IMR-90 (cell line): ENCODE measurements at regions not wholly inside any gene's neighbourhood (a gene's known extent, or its start where the extent isn't known, plus 50 kb on each side); places are given as distances from the start of the nearest gene placed in this dataset.

Experiments used
- ATAC-seq: fragments of 200-7000 bp; cut with Tn5 transposase; 2 replicates; pipeline ENCODE4 v1.9.1; 2020; ENCODE audit warnings: low read depth, mild to moderate bottlenecking, moderate library complexity
- BruUV-seq: library from RNA; stranded (reverse); fragments of 400-500 nt; replicated peaks from 2 replicates; lab custom pipeline; 2021; lab: Mats Ljungman, UMichigan
- CTCF ChIA-PET: fragments of 300-600 bp; formaldehyde crosslinking; extraction: SDS; loops from one replicate; lab custom pipeline; 2021; ENCODE audit warnings: antibody characterized with exemption; lab: Yijun Ruan, JAX
- POLR2A ChIA-PET: fragments of 300-600 bp; sonication (Branson Sonifier 250); formaldehyde crosslinking; loops from one replicate; lab custom pipeline; 2022; ENCODE audit warnings: antibody characterized with exemption; ENCODE audit not compliant: unreplicated experiment; lab: Charles Lee
- DNase-seq: peaks from one replicate; pipeline ENCODE4 v3.0.0; 2013
- H2AFZ ChIP-seq: replicated peaks from 2 replicates; pipeline ENCODE3; 2013; ENCODE audit warnings: low read length, mild to moderate bottlenecking; ENCODE audit not compliant: poor library complexity
- H2AK5ac ChIP-seq: 2 replicates; pipeline ENCODE4 v1.6.1; 2013; ENCODE audit warnings: low read depth, low read length, inconsistent platforms
- H2AK9ac ChIP-seq: replicated peaks from 2 replicates; pipeline ENCODE3; 2013; ENCODE audit warnings: mild to moderate bottlenecking, low read depth, low read length, moderate library complexity; ENCODE audit not compliant: poor library complexity
- H2BK120ac ChIP-seq: 2 replicates; pipeline ENCODE4 v1.6.1; 2013; ENCODE audit warnings: low read depth, low read length, inconsistent platforms
- H2BK15ac ChIP-seq: 3 replicates; pipeline ENCODE4 v1.6.1; 2013; ENCODE audit warnings: low read depth, low read length, inconsistent platforms
- H2BK20ac ChIP-seq: 2 replicates; pipeline ENCODE4 v1.6.1; 2013; ENCODE audit warnings: low read depth, mild to moderate bottlenecking, inconsistent platforms, low read length, moderate library complexity
- H2BK5ac ChIP-seq: 2 replicates; pipeline ENCODE4 v1.6.1; 2013; ENCODE audit warnings: mild to moderate bottlenecking, low read depth, low read length, inconsistent platforms; ENCODE audit not compliant: poor library complexity, severe bottlenecking
- H3K14ac ChIP-seq: replicated peaks from 2 replicates; pipeline ENCODE4 v1.6.1; 2013; ENCODE audit warnings: low read depth, low read length, inconsistent platforms
- H3K18ac ChIP-seq: 2 replicates; pipeline ENCODE4 v1.6.1; 2013; ENCODE audit warnings: low read depth, low read length, control low read depth
- H3K23ac ChIP-seq: 2 replicates; pipeline ENCODE4 v1.6.1; 2013; ENCODE audit warnings: low read depth, low read length, inconsistent platforms
- H3K27ac ChIP-seq: 2 replicates; pipeline ENCODE4 v1.5.1; 2013; ENCODE audit warnings: mild to moderate bottlenecking, control low read depth, low read length; ENCODE audit not compliant: insufficient read depth
- H3K27me3 ChIP-seq: 2 replicates; pipeline ENCODE4 v1.6.1; 2013; ENCODE audit warnings: low read length; ENCODE audit not compliant: control insufficient read depth, insufficient read depth
- H3K36me3 ChIP-seq: 2 replicates; pipeline ENCODE4 v1.6.1; 2013; ENCODE audit warnings: low read length, mixed read lengths; ENCODE audit not compliant: control insufficient read depth, insufficient read depth
- H3K4ac ChIP-seq: 2 replicates; pipeline ENCODE4 v1.6.1; 2013; ENCODE audit warnings: low read depth, low read length, inconsistent platforms
- H3K4me1 ChIP-seq: 2 replicates; pipeline ENCODE4 v1.6.1; 2013; ENCODE audit warnings: low read length, mixed read lengths; ENCODE audit not compliant: control insufficient read depth, insufficient read depth
- H3K4me2 ChIP-seq: 2 replicates; pipeline ENCODE4 v1.6.1; 2013; ENCODE audit warnings: low read depth, mild to moderate bottlenecking, control low read depth, low read length, moderate library complexity
- H3K4me3 ChIP-seq: 2 replicates; pipeline ENCODE4 v1.5.1; 2013; ENCODE audit warnings: low read depth, mild to moderate bottlenecking, control low read depth, low read length, moderate library complexity; ENCODE audit not compliant: insufficient read depth
- H3K56ac ChIP-seq: 2 replicates; pipeline ENCODE4 v1.6.1; 2013; ENCODE audit warnings: low read length, inconsistent platforms; ENCODE audit not compliant: insufficient read depth; ENCODE audit errors: extremely low read depth
- H3K79me1 ChIP-seq, 2 experiments: 2 replicates each; pipeline ENCODE4 v1.6.1; 2013; ENCODE audit warnings: low read length in 2 of 2, inconsistent platforms in 1 of 2, low read depth in 1 of 2
- H3K9ac ChIP-seq: 2 replicates; pipeline ENCODE4 v1.6.1; 2013; ENCODE audit warnings: low read depth, low read length, control low read depth
- H3K9me1 ChIP-seq: 2 replicates; pipeline ENCODE4 v1.6.1; 2013; ENCODE audit warnings: low read length, inconsistent platforms; ENCODE audit not compliant: insufficient read depth
- H3K9me3 ChIP-seq: 2 replicates; pipeline ENCODE4 v1.6.1; 2013; ENCODE audit warnings: low read length; ENCODE audit not compliant: control insufficient read depth, insufficient read depth
- H4K20me1 ChIP-seq: 2 replicates; pipeline ENCODE4 v1.6.1; 2013; ENCODE audit warnings: low read length, inconsistent platforms; ENCODE audit not compliant: insufficient read depth
- H4K5ac ChIP-seq: 2 replicates; pipeline ENCODE4 v1.6.1; 2013; ENCODE audit warnings: mild to moderate bottlenecking, low read depth, low read length, control low read depth
- H4K8ac ChIP-seq, 2 experiments: 2 replicates each; pipeline ENCODE4 v1.6.1; 2013; ENCODE audit warnings: low read depth in 2 of 2, low read length in 2 of 2, control low read depth in 1 of 2, inconsistent platforms in 1 of 2
- H4K91ac ChIP-seq: 2 replicates; pipeline ENCODE4 v1.6.1; 2013; ENCODE audit warnings: low read depth, low read length, inconsistent platforms; ENCODE audit not compliant: insufficient read depth
- CEBPB ChIP-seq: IDR thresholded peaks from 2 replicates; pipeline ENCODE4 v1.6.1; 2012; ENCODE audit warnings: low read depth, low read length, improper control_type of control experiment
- CTCF ChIP-seq: conservative IDR thresholded peaks from 2 replicates; pipeline ENCODE4 v1.5.1; 2012; ENCODE audit warnings: mild to moderate bottlenecking, low read depth, low read length, improper control_type of control experiment
- NFE2L2 ChIP-seq: fragments of 150-350 bp; IDR thresholded peaks from 2 replicates; pipeline ENCODE4 v1.6.1; 2016; ENCODE audit warnings: low read depth, mild to moderate bottlenecking, low read length
- RAD21 ChIP-seq: IDR thresholded peaks from 2 replicates; pipeline ENCODE4 v1.6.1; 2012; ENCODE audit warnings: low read length, improper control_type of control experiment
- RCOR1 ChIP-seq: IDR thresholded peaks from 2 replicates; pipeline ENCODE4 v1.6.1; 2012; ENCODE audit warnings: mild to moderate bottlenecking, low read length, improper control_type of control experiment; ENCODE audit not compliant: insufficient replicate concordance
- RFX5 ChIP-seq: IDR thresholded peaks from 2 replicates; pipeline ENCODE4 v1.8.0; 2012; ENCODE audit warnings: low read depth, mild to moderate bottlenecking, low read length, moderate library complexity
- SMC3 ChIP-seq: fragments of 150-350 bp; IDR thresholded peaks from 2 replicates; pipeline ENCODE4 v1.6.1; 2016; ENCODE audit warnings: low read depth, mild to moderate bottlenecking, antibody characterized with exemption, low read length, moderate library complexity
- WGBS, 2 experiments: methylation state at CpG; one replicate each; pipeline versions ENCODE4 v1.1.5 to v1.1.7; 2013; ENCODE audit warnings: missing lambda C conversion rate in 2 of 2; ENCODE audit not compliant: insufficient read length in 1 of 2; ENCODE audit errors: extremely low coverage in 2 of 2; 5-methylcytosine and 5-hydroxymethylcytosine counted together
- dilution Hi-C: fragments of 300-500 bp; cut with HindIII; formaldehyde crosslinking; loops from one replicate; pipeline ENCODE4 v1.14.3; 2018; ENCODE audit warnings: low sequenced_read_pairs; ENCODE audit not compliant: unreplicated experiment
- in situ Hi-C: fragments of 300-500 bp; cut with MboI; formaldehyde crosslinking; loops from 3 replicates; pipeline ENCODE4 v1.14.3; 2019; ENCODE audit warnings: low sequenced_read_pairs, inconsistent platforms, mixed read lengths
- intact Hi-C: fragments of 100-400 bp; cut with micrococcal nuclease; formaldehyde crosslinking; loops from 2 replicates; pipeline ENCODE4 v1.10.0; 2022
- TF ChIP-seq, protein P1 (sequence below): fragments of 150-350 bp; IDR thresholded peaks from 2 replicates; pipeline ENCODE4 v1.6.1; 2016; ENCODE audit warnings: low read depth, mild to moderate bottlenecking, low read length, moderate library complexity, borderline replicate concordance
- TF ChIP-seq, protein P2 (sequence below): fragments of 150-350 bp; IDR thresholded peaks from 2 replicates; pipeline ENCODE4 v1.6.1; 2017; ENCODE audit warnings: mild to moderate bottlenecking, antibody characterized with exemption, low read length, low read depth

- H3K4me1 ChIP-seq = no peaks in the 10 kb centered on the region
- H3K56ac ChIP-seq = no peak overlapping the region
- ATAC-seq (no peak), DNase-seq (no peak)
- H3K18ac ChIP-seq = no peak overlapping the region
- no peaks in the 10 kb centered on the region for H3K9me3 ChIP-seq
- no peaks in the 10 kb centered on the region for H3K79me1 ChIP-seq
- no peak overlapping the region for H2BK20ac ChIP-seq
- no peak overlapping the region for H3K4me2 ChIP-seq
- H2BK15ac ChIP-seq = no peak overlapping the region
- no peak overlapping the region for H3K23ac ChIP-seq
- intact Hi-C loops = no loop called here
- in situ Hi-C loops = no loop called here
- dilution Hi-C loops = no loop called here
- TF ChIP-seq CEBPB (no peak), RCOR1 (no peak), NFE2L2 (no peak), SMC3 (no peak), RFX5 (no peak), CTCF (no peak), RAD21 (no peak)
- TF ChIP-seq, protein P1, sequence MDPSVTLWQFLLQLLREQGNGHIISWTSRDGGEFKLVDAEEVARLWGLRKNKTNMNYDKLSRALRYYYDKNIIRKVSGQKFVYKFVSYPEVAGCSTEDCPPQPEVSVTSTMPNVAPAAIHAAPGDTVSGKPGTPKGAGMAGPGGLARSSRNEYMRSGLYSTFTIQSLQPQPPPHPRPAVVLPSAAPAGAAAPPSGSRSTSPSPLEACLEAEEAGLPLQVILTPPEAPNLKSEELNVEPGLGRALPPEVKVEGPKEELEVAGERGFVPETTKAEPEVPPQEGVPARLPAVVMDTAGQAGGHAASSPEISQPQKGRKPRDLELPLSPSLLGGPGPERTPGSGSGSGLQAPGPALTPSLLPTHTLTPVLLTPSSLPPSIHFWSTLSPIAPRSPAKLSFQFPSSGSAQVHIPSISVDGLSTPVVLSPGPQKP = no peak
- TF ChIP-seq, protein P2, sequence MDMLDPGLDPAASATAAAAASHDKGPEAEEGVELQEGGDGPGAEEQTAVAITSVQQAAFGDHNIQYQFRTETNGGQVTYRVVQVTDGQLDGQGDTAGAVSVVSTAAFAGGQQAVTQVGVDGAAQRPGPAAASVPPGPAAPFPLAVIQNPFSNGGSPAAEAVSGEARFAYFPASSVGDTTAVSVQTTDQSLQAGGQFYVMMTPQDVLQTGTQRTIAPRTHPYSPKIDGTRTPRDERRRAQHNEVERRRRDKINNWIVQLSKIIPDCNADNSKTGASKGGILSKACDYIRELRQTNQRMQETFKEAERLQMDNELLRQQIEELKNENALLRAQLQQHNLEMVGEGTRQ = no peak
- ChIA-PET CTCF (no interaction called here), POLR2A (no interaction called here)
- BruUV-seq = no TSS peak
- WGBS, 2 experiments = no CpG with 5 or more reads among the region's 3 CpGs
- no peak overlapping the region for H4K91ac ChIP-seq
- no peaks in the 10 kb centered on the region for H3K9me1 ChIP-seq
- no peaks in the 10 kb centered on the region for H4K20me1 ChIP-seq
- no peak overlapping the region for H2AFZ ChIP-seq
- H2AK9ac ChIP-seq = no peak overlapping the region
- no peaks in the 10 kb centered on the region for H3K27me3 ChIP-seq
- H4K8ac ChIP-seq = no peak overlapping the region
- H2AK5ac ChIP-seq = no peak overlapping the region
- H2BK120ac ChIP-seq = no peak overlapping the region
- H2BK5ac ChIP-seq = no peak overlapping the region
- no peak overlapping the region for H3K27ac ChIP-seq
- H3K36me3 ChIP-seq = no peaks in the 10 kb centered on the region
- H3K9ac ChIP-seq = no peak overlapping the region
- H3K4me3 ChIP-seq = no peak overlapping the region
- H4K5ac ChIP-seq = no peak overlapping the region
- no peak overlapping the region for H3K14ac ChIP-seq
- H3K4ac ChIP-seq = no peak overlapping the region
These were observed 266.0 kb downstream of the C7orf25 start for GRCh38 chr7:42645906-42646305.
